ENCODE measurements at regions not wholly inside any gene's neighbourhood (a gene's known extent, or its start where the extent isn't known, plus 50 kb on each side); places are given as distances from the start of the nearest gene placed in this dataset.

DNA sequence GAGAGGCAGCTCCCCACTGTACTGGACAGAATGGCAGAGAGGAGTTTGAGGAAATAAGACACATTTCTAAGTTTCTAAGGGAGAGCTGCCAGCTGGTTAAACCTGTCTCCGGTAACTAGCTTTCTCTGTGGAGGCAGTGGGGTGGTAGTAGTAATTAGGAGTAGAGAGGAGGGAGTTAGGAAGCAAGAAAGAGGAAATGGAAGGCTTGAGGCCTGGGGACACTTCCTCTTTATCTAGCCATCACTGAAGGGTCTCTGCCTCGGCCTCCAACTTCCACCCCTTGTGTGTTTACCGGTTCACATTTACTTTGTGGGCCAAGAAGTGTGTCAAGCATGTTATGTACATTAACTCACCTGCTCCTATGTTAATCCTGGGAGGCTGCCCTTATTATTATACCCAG lies 462.2 kb upstream of the DMAC1 start:
- no peak for TF ChIP-seq EZH2 (IDR thresholded peaks at IDR 0.05; ENCODE audit: borderline replicate concordance, low read depth, low read length, severe bottlenecking)
- no peak for TF ChIP-seq POLR2AphosphoS5 (IDR thresholded peaks at IDR 0.05; ENCODE audit: insufficient read depth, low read depth, low read length)
- TF ChIP-seq POLR2A (IDR thresholded peaks at IDR 0.05; ENCODE audit: low read depth, low read length), result no peak

Data from endothelial cell of umbilical vein (primary cell).